PC-3 (cell line): ENCODE measurements at regions not wholly inside any gene's neighbourhood (a gene's known extent, or its start where the extent isn't known, plus 50 kb on each side); places are given as distances from the start of the nearest gene placed in this dataset.

ENCODE experiments used
- ATAC-seq: fragments of 200-7000 bp; cut with Tn5 transposase; 2 replicates; pipeline ENCODE4 v1.9.1; 2020; ENCODE audit warnings: mild to moderate bottlenecking, moderate library complexity
- BruUV-seq: library from RNA; stranded (reverse); fragments of 400-500 nt; replicated peaks from 2 replicates; lab custom pipeline; 2021; lab: Mats Ljungman, UMichigan
- CTCF ChIA-PET: fragments of 300-600 bp; sonication (Branson Sonifier 250); formaldehyde crosslinking; loops from one replicate; lab custom pipeline; 2022; ENCODE audit warnings: antibody characterized with exemption; lab: Charles Lee
- POLR2A ChIA-PET: fragments of 300-600 bp; sonication (Branson Sonifier 250); formaldehyde crosslinking; loops from one replicate; lab custom pipeline; 2022; ENCODE audit warnings: antibody characterized with exemption; ENCODE audit not compliant: unreplicated experiment; lab: Charles Lee
- DNase-seq: peaks from one replicate; pipeline ENCODE4 v3.0.0-alpha.2; 2015
- H2AFZ ChIP-seq: fragments of 300-600 bp; sonication (generic); 2 replicates; pipeline ENCODE4 v1.6.0; 2016; ENCODE audit warnings: antibody characterized with exemption, low read length
- H3F3A ChIP-seq: fragments of 300-600 bp; sonication (generic); one replicate; pipeline ENCODE4 v1.6.0; 2017; ENCODE audit warnings: antibody characterized with exemption, low read length, control low read depth, mild to moderate bottlenecking; ENCODE audit not compliant: unreplicated experiment
- H3K27ac ChIP-seq: fragments of 300-600 bp; sonication (generic); 2 replicates; pipeline ENCODE4 v1.5.1; 2016; ENCODE audit warnings: mild to moderate bottlenecking, low read length
- H3K27me3 ChIP-seq: fragments of 300-600 bp; sonication (generic); 2 replicates; pipeline ENCODE4 v1.6.1; 2016; ENCODE audit warnings: low read length, mixed read lengths
- H3K36me3 ChIP-seq: fragments of 300-600 bp; sonication (generic); 2 replicates; pipeline ENCODE4 v1.6.1; 2016; ENCODE audit warnings: low read depth, mixed run types, low read length, mixed read lengths
- H3K4me1 ChIP-seq: fragments of 300-600 bp; sonication (generic); 2 replicates; pipeline ENCODE4 v1.5.1; 2016; ENCODE audit warnings: low read length; ENCODE audit not compliant: insufficient read depth
- H3K4me2 ChIP-seq: fragments of 300-600 bp; sonication (generic); 2 replicates; pipeline ENCODE4 v1.6.0; 2016; ENCODE audit warnings: low read length
- H3K4me3 ChIP-seq: fragments of 300-600 bp; sonication (generic); 2 replicates; pipeline ENCODE4 v1.5.1; 2016; ENCODE audit warnings: mild to moderate bottlenecking, low read length, mixed read lengths
- H3K79me2 ChIP-seq: fragments of 300-600 bp; sonication (generic); 2 replicates; pipeline ENCODE4 v1.6.1; 2017; ENCODE audit warnings: low read length, mixed read lengths
- H3K9ac ChIP-seq: fragments of 300-600 bp; sonication (generic); 2 replicates; pipeline ENCODE4 v1.6.0; 2016; ENCODE audit warnings: mild to moderate bottlenecking, low read length
- H3K9me2 ChIP-seq: fragments of 300-600 bp; sonication (generic); replicated peaks from 2 replicates; pipeline ENCODE4 v1.6.1; 2016; ENCODE audit warnings: mixed run types, low read length, mixed read lengths
- H3K9me3 ChIP-seq: fragments of 300-600 bp; sonication (generic); 2 replicates; pipeline ENCODE4 v1.6.1; 2016; ENCODE audit warnings: low read length, mixed read lengths
- H4K20me1 ChIP-seq: fragments of 300-600 bp; sonication (generic); 2 replicates; pipeline ENCODE4 v1.6.1; 2016; ENCODE audit warnings: low read length, mixed read lengths
- EZH2 ChIP-seq: fragments of 300-600 bp; sonication (generic); IDR thresholded peaks from one replicate; pipeline ENCODE4 v1.6.1; 2017; ENCODE audit warnings: antibody characterized with exemption, mild to moderate bottlenecking, low read length; ENCODE audit not compliant: unreplicated experiment
- EZH2phosphoT487 ChIP-seq: fragments of 300-600 bp; sonication (generic); IDR thresholded peaks from 2 replicates; pipeline ENCODE4 v1.6.1; 2018; ENCODE audit warnings: mild to moderate bottlenecking, antibody characterized with exemption, low read length, borderline replicate concordance
- intact Hi-C: fragments of 100-400 bp; cut with micrococcal nuclease; formaldehyde crosslinking; loops from 2 replicates; pipeline ENCODE4 v1.9.0; 2023
- TF ChIP-seq, protein P1 (sequence below): fragments of 300-600 bp; sonication (generic); conservative IDR thresholded peaks from 2 replicates; pipeline ENCODE4 v1.5.1; 2017; ENCODE audit warnings: antibody characterized with exemption, low read depth, mild to moderate bottlenecking, low read length

- CTCF ChIA-PET = no interaction called here
- POLR2A ChIA-PET = no interaction called here
- Histone ChIP-seq H3F3A (no peaks in the 10 kb centered on the region), H3K9me2 (no peaks in the 10 kb centered on the region), H3K4me3 (no peak overlapping the region), H3K79me2 (no peaks in the 10 kb centered on the region), H3K4me1 (no peaks in the 10 kb centered on the region), H3K27me3 (no peaks in the 10 kb centered on the region), H4K20me1 (no peaks in the 10 kb centered on the region), H3K9me3 (no peaks in the 10 kb centered on the region), H2AFZ (no peak overlapping the region), H3K4me2 (no peak overlapping the region), H3K27ac (no peak overlapping the region), H3K36me3 (no peaks in the 10 kb centered on the region), H3K9ac (no peak overlapping the region)
- no TSS peak for BruUV-seq
- DNase-seq (no peak), ATAC-seq (no peak)
- TF ChIP-seq, protein P1, sequence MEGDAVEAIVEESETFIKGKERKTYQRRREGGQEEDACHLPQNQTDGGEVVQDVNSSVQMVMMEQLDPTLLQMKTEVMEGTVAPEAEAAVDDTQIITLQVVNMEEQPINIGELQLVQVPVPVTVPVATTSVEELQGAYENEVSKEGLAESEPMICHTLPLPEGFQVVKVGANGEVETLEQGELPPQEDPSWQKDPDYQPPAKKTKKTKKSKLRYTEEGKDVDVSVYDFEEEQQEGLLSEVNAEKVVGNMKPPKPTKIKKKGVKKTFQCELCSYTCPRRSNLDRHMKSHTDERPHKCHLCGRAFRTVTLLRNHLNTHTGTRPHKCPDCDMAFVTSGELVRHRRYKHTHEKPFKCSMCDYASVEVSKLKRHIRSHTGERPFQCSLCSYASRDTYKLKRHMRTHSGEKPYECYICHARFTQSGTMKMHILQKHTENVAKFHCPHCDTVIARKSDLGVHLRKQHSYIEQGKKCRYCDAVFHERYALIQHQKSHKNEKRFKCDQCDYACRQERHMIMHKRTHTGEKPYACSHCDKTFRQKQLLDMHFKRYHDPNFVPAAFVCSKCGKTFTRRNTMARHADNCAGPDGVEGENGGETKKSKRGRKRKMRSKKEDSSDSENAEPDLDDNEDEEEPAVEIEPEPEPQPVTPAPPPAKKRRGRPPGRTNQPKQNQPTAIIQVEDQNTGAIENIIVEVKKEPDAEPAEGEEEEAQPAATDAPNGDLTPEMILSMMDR = no peak
- TF ChIP-seq EZH2phosphoT487 = no peak
- no peak for TF ChIP-seq EZH2
- intact Hi-C loops = no loop called here
These were observed 225.1 kb downstream of the TM9SF2 start for GRCh38 chr13:99726282-99726894.

DNA sequence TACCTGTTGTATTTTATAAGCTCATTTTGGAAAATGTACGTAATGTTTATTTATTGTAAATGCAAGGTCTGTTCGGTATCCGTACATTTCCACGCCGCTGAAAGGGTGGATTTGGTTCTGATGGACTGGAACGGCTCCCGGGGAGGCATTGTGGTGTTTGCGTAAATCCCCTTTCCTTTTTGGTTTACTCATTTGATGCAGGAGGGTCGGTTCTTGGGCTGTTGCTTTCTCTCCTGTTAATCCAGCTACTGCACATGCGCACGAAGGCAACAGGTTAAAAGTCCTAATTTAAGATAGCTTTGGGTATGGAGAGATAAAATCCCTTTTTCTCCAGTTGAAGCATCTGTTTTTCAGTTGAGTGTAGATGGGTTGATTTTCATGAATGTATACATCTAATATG lies 224.4 kb downstream of the TM9SF2 start:
- no peaks in the 10 kb centered on the region for H3K27me3 ChIP-seq
- no peak overlapping the region for H3K4me2 ChIP-seq
- H3K36me3 ChIP-seq = no peaks in the 10 kb centered on the region
- no peak overlapping the region for H3K9ac ChIP-seq
- DNase-seq = no peak
- no peaks in the 10 kb centered on the region for H3K9me3 ChIP-seq
- H2AFZ ChIP-seq = no peak overlapping the region
- H3K79me2 ChIP-seq = no peaks in the 10 kb centered on the region
- H3F3A ChIP-seq = no peaks in the 10 kb centered on the region
- no peak overlapping the region for H3K27ac ChIP-seq
- intact Hi-C loops = no loop called here
- TF ChIP-seq EZH2 (no peak), EZH2phosphoT487 (no peak)
- TF ChIP-seq, protein P1 = no peak
- ATAC-seq = no peak
- BruUV-seq = no TSS peak
- ChIA-PET POLR2A (no interaction called here), CTCF (no interaction called here)
- H3K4me1 ChIP-seq = no peaks in the 10 kb centered on the region
- H3K4me3 ChIP-seq = no peak overlapping the region
- H4K20me1 ChIP-seq = no peaks in the 10 kb centered on the region
- H3K9me2 ChIP-seq = no peaks in the 10 kb centered on the region

GRCh38 chr13:99724633-99725517 lies 223.6 kb downstream of the TM9SF2 start:
- CTCF ChIA-PET = no interaction called here
- POLR2A ChIA-PET = no interaction called here
- no peaks in the 10 kb centered on the region for H3K79me2 ChIP-seq
- DNase-seq (no peak), ATAC-seq (no peak)
- intact Hi-C loops = no loop called here
- TF ChIP-seq EZH2 (no peak), EZH2phosphoT487 (no peak)
- TF ChIP-seq, protein P1 = no peak
- H3K4me2 ChIP-seq = no peak overlapping the region
- no peaks in the 10 kb centered on the region for H3K4me1 ChIP-seq
- H4K20me1 ChIP-seq = no peaks in the 10 kb centered on the region
- BruUV-seq = no TSS peak
- no peaks in the 10 kb centered on the region for H3K36me3 ChIP-seq
- H3K9me2 ChIP-seq = no peaks in the 10 kb centered on the region
- no peak overlapping the region for H3K27ac ChIP-seq
- no peak overlapping the region for H3K9ac ChIP-seq
- H3K9me3 ChIP-seq = no peaks in the 10 kb centered on the region
- no peaks in the 10 kb centered on the region for H3K27me3 ChIP-seq
- H2AFZ ChIP-seq = no peak overlapping the region
- H3K4me3 ChIP-seq = no peak overlapping the region
- H3F3A ChIP-seq = no peaks in the 10 kb centered on the region
